CD4-positive, alpha-beta memory T cell (primary cell): ENCODE measurements at regions not wholly inside any gene's neighbourhood (a gene's known extent, or its start where the extent isn't known, plus 50 kb on each side); places are given as distances from the start of the nearest gene placed in this dataset.

Source experiments
- CTCF ChIA-PET: fragments of 350-600 bp; sonication (Branson Sonifier 250); formaldehyde crosslinking; loops from one replicate; lab custom pipeline; 2021; ENCODE audit warnings: inconsistent platforms; ENCODE audit not compliant: partially characterized antibody; lab: Charles Lee
- POLR2A ChIA-PET: fragments of 350-600 bp; sonication (Branson Sonifier 250); formaldehyde crosslinking; loops from one replicate; lab custom pipeline; 2021; ENCODE audit not compliant: partially characterized antibody; lab: Charles Lee
- DNase-seq, 5 donors: peaks; one replicate each; pipeline versions ENCODE4 v3.0.0 to v3.0.0-alpha.2; 2020 to 2022; ENCODE audit warnings: mixed read lengths in 1 of 5
- H3K27ac ChIP-seq: one replicate; pipeline ENCODE4 v1.7.0; 2013; ENCODE audit warnings: low read depth, low read length
- H3K27me3 ChIP-seq: 2 replicates; pipeline ENCODE4 v1.7.0; 2013; ENCODE audit warnings: mild to moderate bottlenecking, low read length, moderate library complexity; ENCODE audit not compliant: insufficient read depth
- H3K36me3 ChIP-seq: 2 replicates; pipeline ENCODE4 v1.7.0; 2013; ENCODE audit warnings: mild to moderate bottlenecking, low read length, moderate library complexity; ENCODE audit not compliant: insufficient read depth
- H3K4me1 ChIP-seq: 2 replicates; pipeline ENCODE4 v1.7.0; 2013; ENCODE audit warnings: mild to moderate bottlenecking, low read length, moderate library complexity; ENCODE audit not compliant: insufficient read depth
- H3K4me3 ChIP-seq, 2 donors: one replicate each; pipeline ENCODE4 v1.7.0; 2013; ENCODE audit warnings: low read length in 2 of 2, mild to moderate bottlenecking in 1 of 2
- H3K9me3 ChIP-seq, 2 donors: one replicate each; pipeline ENCODE4 v1.7.0; 2013; ENCODE audit warnings: low read length in 2 of 2, control low read depth in 1 of 2; ENCODE audit not compliant: control insufficient read depth in 1 of 2
- H3K27ac Mint-ChIP-seq, 7 donors: one replicate each; pipeline ENCODE4 v1.8.0; 2020 to 2021; ENCODE audit warnings: mixed read lengths in 7 of 7, mild to moderate bottlenecking in 6 of 7, inconsistent platforms in 3 of 7, moderate library complexity in 3 of 7
- H3K27me3 Mint-ChIP-seq, 2 donors: one replicate each; pipeline ENCODE4 v1.8.0; 2020 to 2021; ENCODE audit warnings: mixed read lengths in 2 of 2
- H3K36me3 Mint-ChIP-seq, 2 donors: one replicate each; pipeline ENCODE4 v1.8.0; 2020 to 2021; ENCODE audit warnings: mixed read lengths in 2 of 2, inconsistent platforms in 1 of 2, mild to moderate bottlenecking in 1 of 2
- H3K4me1 Mint-ChIP-seq, 4 donors: one replicate each; pipeline ENCODE4 v1.8.0; 2020 to 2021; ENCODE audit warnings: mixed read lengths in 4 of 4, mild to moderate bottlenecking in 1 of 4
- H3K4me3 Mint-ChIP-seq, 8 donors: one replicate each; pipeline ENCODE4 v1.8.0; 2020 to 2021; ENCODE audit warnings: mixed read lengths in 8 of 8, mild to moderate bottlenecking in 7 of 8, moderate library complexity in 6 of 8, inconsistent platforms in 3 of 8
- H3K9me3 Mint-ChIP-seq, 8 donors: one replicate each; pipeline ENCODE4 v1.8.0; 2020 to 2021; ENCODE audit warnings: mixed read lengths in 8 of 8, mild to moderate bottlenecking in 5 of 8, inconsistent platforms in 3 of 8, moderate library complexity in 1 of 8
- intact Hi-C: fragments of 100-400 bp; cut with micrococcal nuclease; formaldehyde crosslinking; loops from one replicate; pipeline ENCODE4 v1.15.1; 2023

DNA sequence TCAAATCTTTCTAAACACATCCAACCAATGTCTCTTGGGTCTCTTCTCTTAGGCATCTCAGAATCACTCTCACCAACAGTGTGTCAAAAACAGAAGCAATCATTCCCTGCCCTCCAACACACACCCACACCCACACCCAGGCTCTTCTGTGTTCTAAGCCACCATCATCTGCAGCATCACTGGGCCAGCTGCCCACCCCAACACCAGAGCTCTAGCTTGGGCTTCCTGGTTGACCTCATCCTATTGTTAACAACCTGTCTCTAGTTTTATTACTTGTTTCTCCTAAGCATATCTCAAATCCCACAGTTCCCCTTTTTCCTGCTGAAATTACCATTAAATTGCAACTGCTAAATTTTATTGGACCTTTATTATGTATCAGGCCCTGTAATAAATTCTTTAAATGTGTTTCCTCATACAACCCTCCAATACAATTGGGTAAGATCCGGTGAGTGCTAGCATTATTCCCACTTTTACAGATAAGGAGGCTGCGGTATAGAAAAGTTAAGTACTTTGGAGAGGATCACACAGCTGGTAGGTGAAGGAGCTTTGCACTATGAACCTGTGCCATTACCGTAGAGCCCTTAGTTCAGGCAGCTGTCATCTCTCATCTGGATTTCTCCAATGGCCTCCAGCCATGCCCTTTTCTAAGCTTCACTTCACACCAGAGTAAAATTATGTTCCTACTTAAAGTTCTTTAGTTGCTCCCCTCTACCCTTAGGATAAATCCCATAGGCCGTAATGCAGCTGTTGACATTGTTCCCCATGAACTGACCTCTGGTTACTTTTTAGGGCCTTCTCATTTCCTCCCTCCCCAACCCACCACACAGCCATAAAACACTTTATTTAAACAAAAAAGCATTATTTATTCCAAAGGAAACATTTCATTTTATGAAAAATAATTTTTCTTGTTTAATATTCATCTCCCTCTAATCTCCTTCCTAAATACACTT lies 227.7 kb downstream of the B3GLCT start:
- no peaks in the 10 kb centered on the region for H3K36me3 Mint-ChIP-seq
- Histone ChIP-seq H3K27me3 (no peaks in the 10 kb centered on the region), H3K9me3 (no peaks in the 10 kb centered on the region), H3K36me3 (no peaks in the 10 kb centered on the region), H3K27ac (no peak overlapping the region), H3K4me1 (peaks cover 6% of the 10 kb centered on the region), H3K4me3 (no peak overlapping the region)
- no peak overlapping the region for H3K4me3 Mint-ChIP-seq
- H3K4me1 Mint-ChIP-seq = peaks cover 0 to 3% (median 1%) of the 10 kb centered on the region in 4 donors
- intact Hi-C loops = no loop called here
- peaks cover 2% of the 10 kb centered on the region in 2 donors for H3K27me3 Mint-ChIP-seq
- no peak overlapping the region for H3K27ac Mint-ChIP-seq
- H3K9me3 Mint-ChIP-seq = no peaks in the 10 kb centered on the region
- DNase-seq = no peak
- ChIA-PET POLR2A (no interaction called here), CTCF (interaction anchor here (0.7 to 8.3 kb wide), 4 partner anchors 10 to 303 kb away, joined by 3 to 84 read pairs (median 4); no protein-coding TSS in a partner anchor)

DNA sequence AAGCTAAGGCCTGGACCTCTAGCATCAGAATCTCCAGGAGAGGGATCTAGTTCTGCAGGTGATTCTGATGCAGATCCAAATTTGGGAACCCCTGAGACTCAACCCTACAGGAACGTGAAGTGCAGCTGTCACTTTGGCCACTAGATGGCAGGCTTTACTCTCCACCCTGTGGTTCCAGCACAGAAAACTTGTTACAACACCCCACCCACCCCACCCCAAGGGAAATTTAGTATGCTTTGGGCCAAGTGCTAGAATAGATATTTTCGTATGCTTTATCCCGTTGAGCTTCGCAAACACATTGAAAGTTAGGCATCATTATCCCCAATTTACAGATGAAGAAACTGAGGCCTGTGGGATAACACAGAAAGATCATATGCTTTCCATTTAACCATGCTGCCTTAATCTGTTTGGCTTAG lies 232.0 kb downstream of the B3GLCT start:
- Histone ChIP-seq H3K4me3 (no peak overlapping the region), H3K27me3 (no peaks in the 10 kb centered on the region), H3K9me3 (no peaks in the 10 kb centered on the region), H3K4me1 (no peaks in the 10 kb centered on the region), H3K27ac (no peak overlapping the region), H3K36me3 (no peaks in the 10 kb centered on the region)
- peak; percentile 20 to 41 (median 31) for DNase-seq
- CTCF ChIA-PET = interaction anchor here (0.7 to 3.5 kb wide), 13 partner anchors 9 to 478 kb away, joined by 3 to 18 read pairs (median 3); no protein-coding TSS in a partner anchor
- no peak overlapping the region for H3K4me3 Mint-ChIP-seq
- H3K27ac Mint-ChIP-seq = no peak overlapping the region
- no peaks in the 10 kb centered on the region for H3K9me3 Mint-ChIP-seq
- intact Hi-C loops = loop anchor here (1.0 kb wide), 1 partner anchor 311 kb away; no protein-coding TSS in a partner anchor
- POLR2A ChIA-PET = no interaction called here
- no peaks in the 10 kb centered on the region for H3K36me3 Mint-ChIP-seq
- peaks cover 0 to 7% of the 10 kb centered on the region in 2 donors for H3K27me3 Mint-ChIP-seq
- H3K4me1 Mint-ChIP-seq = no peaks in the 10 kb centered on the region

DNA sequence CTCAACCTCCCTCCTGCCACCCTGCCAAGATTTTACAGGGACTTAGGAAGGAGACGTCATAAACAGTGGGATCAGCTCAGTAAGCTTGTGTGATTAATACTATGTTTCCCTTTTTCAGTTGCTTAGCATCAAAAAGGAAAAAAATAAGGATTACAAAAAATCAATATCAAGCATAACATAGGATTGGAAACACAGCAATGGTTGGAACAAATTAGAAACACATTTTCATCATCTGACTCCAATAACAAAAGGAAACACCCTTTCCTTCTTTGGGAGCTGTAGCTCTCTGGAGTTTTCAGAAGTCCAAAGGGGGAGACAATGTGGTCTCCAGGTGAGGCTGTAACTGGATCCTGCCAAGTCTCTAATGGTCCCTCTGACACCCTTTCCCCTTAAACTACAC lies 233.4 kb downstream of the B3GLCT start:
- H3K27me3 ChIP-seq = no peaks in the 10 kb centered on the region
- ChIA-PET CTCF (interaction anchor here (0.9 to 4.1 kb wide), 3 partner anchors 9 to 14 kb away, joined by 3 to 23 read pairs (median 5); no protein-coding TSS in a partner anchor), POLR2A (no interaction called here)
- Mint-ChIP-seq H3K4me3 (no peak overlapping the region), H3K27me3 (peaks cover 0 to 15% of the 10 kb centered on the region in 2 donors), H3K9me3 (no peaks in the 10 kb centered on the region), H3K4me1 (no peaks in the 10 kb centered on the region), H3K36me3 (no peaks in the 10 kb centered on the region), H3K27ac (no peak overlapping the region)
- no peak for DNase-seq
- no peaks in the 10 kb centered on the region for H3K9me3 ChIP-seq
- H3K36me3 ChIP-seq = no peaks in the 10 kb centered on the region
- intact Hi-C loops = no loop called here
- H3K4me1 ChIP-seq = no peaks in the 10 kb centered on the region
- H3K4me3 ChIP-seq = no peak overlapping the region
- H3K27ac ChIP-seq = no peak overlapping the region

DNA sequence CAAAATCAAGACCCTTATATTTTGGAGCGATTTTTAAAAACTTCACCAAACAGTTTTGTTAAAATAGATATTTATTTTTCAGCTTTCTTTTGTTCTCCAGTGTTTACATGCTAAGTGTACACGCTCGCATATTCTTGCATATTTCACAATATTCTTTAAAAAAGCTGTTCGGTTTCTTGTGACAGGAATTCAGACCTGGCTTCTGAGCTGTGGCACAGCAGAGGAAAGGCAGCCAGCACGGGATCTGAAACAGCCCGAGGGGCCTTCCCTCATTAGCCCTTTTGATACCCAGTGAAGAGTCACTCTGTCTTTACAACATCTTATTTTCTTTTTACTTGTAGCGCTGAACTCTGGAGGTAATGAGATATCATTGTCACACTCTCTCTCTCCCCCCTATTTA lies 234.0 kb downstream of the B3GLCT start:
- Histone ChIP-seq H3K36me3 (no peaks in the 10 kb centered on the region), H3K4me1 (no peaks in the 10 kb centered on the region), H3K4me3 (no peak overlapping the region), H3K27ac (no peak overlapping the region), H3K9me3 (no peaks in the 10 kb centered on the region), H3K27me3 (no peaks in the 10 kb centered on the region)
- ChIA-PET CTCF (interaction anchor here (0.9 to 4.1 kb wide), 3 partner anchors 9 to 14 kb away, joined by 3 to 23 read pairs (median 5); no protein-coding TSS in a partner anchor), POLR2A (no interaction called here)
- no peaks in the 10 kb centered on the region for H3K4me1 Mint-ChIP-seq
- H3K27ac Mint-ChIP-seq = no peak overlapping the region
- H3K27me3 Mint-ChIP-seq = peaks cover 0 to 18% of the 10 kb centered on the region in 2 donors
- H3K36me3 Mint-ChIP-seq = no peaks in the 10 kb centered on the region
- H3K4me3 Mint-ChIP-seq = no peak overlapping the region
- intact Hi-C loops = no loop called here
- no peaks in the 10 kb centered on the region for H3K9me3 Mint-ChIP-seq
- DNase-seq = no peak

DNA sequence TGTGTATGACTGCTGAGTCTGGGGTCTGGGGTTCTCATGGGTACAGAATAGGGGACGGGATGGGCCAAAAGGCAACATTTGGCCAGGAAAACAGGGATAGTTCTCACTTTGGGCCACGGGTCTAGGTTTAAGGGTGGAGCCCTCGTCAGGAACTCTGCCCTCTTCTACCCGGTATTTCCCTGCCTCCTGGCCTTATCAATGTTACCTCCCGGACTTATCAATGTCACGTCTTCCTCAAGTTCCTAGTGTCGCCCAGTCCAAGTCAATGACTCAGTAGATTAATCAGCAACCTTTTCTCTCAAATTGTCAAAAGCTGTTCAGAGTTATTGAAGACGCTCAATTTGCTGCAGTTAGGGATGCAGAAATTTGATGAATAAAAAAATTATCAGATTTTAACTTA lies 234.8 kb downstream of the B3GLCT start:
- Histone ChIP-seq H3K36me3 (no peaks in the 10 kb centered on the region), H3K4me1 (no peaks in the 10 kb centered on the region), H3K27me3 (no peaks in the 10 kb centered on the region), H3K27ac (no peak overlapping the region), H3K9me3 (no peaks in the 10 kb centered on the region), H3K4me3 (no peak overlapping the region)
- Mint-ChIP-seq H3K27me3 (peaks cover 0 to 18% of the 10 kb centered on the region in 2 donors), H3K9me3 (no peaks in the 10 kb centered on the region), H3K4me1 (no peaks in the 10 kb centered on the region), H3K36me3 (no peaks in the 10 kb centered on the region), H3K4me3 (no peak overlapping the region), H3K27ac (no peak overlapping the region)
- intact Hi-C loops = no loop called here
- no peak for DNase-seq
- POLR2A ChIA-PET = no interaction called here
- CTCF ChIA-PET = interaction anchor here (1.4 to 4.1 kb wide), 2 partner anchors 10 to 12 kb away, joined by 5 to 23 read pairs; no protein-coding TSS in a partner anchor

DNA sequence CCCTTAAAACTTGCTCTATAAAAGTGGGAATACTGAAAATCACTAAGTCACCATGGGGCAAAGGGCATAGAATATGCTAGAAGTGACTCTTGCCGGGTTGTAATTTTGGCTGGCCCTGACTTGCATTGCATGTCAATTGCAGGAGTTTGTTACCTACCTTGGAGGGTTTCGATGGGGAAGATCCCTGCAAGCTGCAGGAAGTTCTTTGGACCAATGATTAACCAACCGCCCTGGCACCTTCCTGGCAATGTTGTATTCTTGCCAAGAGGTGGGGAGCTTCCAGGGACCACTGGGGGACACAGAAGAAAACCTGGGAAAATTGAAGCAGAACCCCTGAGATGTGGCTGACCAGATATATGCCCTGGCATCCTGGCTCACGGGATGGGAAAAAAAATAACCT lies 235.8 kb downstream of the B3GLCT start:
- Mint-ChIP-seq H3K4me3 (no peak overlapping the region), H3K36me3 (no peaks in the 10 kb centered on the region), H3K9me3 (no peaks in the 10 kb centered on the region), H3K4me1 (no peaks in the 10 kb centered on the region), H3K27ac (no peak overlapping the region), H3K27me3 (peaks cover 0 to 18% of the 10 kb centered on the region in 2 donors)
- ChIA-PET CTCF (interaction anchor here (4.1 kb wide), 1 partner anchor 11 kb away, joined by 23 read pairs; no protein-coding TSS in a partner anchor), POLR2A (no interaction called here)
- Histone ChIP-seq H3K4me1 (no peaks in the 10 kb centered on the region), H3K4me3 (no peak overlapping the region), H3K36me3 (no peaks in the 10 kb centered on the region), H3K27ac (no peak overlapping the region), H3K27me3 (no peaks in the 10 kb centered on the region), H3K9me3 (no peaks in the 10 kb centered on the region)
- intact Hi-C loops = no loop called here
- no peak for DNase-seq

DNA sequence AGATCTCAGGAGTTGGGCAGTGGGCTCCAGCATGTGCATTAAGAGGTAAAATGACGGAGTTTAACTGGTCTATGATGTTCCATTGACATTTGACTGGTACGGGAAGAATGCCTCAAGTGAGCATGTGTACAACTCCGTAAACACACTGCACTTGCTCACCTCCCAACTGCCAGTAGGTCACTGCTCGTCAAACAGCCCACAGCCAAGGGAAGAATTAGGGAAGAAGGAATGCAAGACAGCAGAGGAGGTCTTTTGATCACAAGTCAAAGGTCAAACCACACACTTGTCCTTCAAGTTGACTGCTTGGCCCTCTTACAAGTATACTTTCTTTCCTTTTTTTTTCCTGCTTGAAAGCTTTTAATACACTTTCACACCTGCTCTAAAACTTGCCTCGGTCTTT lies 236.7 kb downstream of the B3GLCT start:
- CTCF ChIA-PET = interaction anchor here (4.1 kb wide), 1 partner anchor 12 kb away, joined by 23 read pairs; no protein-coding TSS in a partner anchor
- no peak for DNase-seq
- Histone ChIP-seq H3K36me3 (no peaks in the 10 kb centered on the region), H3K4me3 (no peak overlapping the region), H3K27ac (no peak overlapping the region), H3K4me1 (no peaks in the 10 kb centered on the region), H3K9me3 (no peaks in the 10 kb centered on the region), H3K27me3 (no peaks in the 10 kb centered on the region)
- Mint-ChIP-seq H3K36me3 (no peaks in the 10 kb centered on the region), H3K27me3 (peaks cover 3 to 18% of the 10 kb centered on the region in 2 donors), H3K4me3 (no peak overlapping the region), H3K9me3 (no peaks in the 10 kb centered on the region), H3K27ac (no peak overlapping the region), H3K4me1 (no peaks in the 10 kb centered on the region)
- POLR2A ChIA-PET = no interaction called here
- intact Hi-C loops = no loop called here
